A204.1 (cell line): ENCODE measurements at regions not wholly inside any gene's neighbourhood (a gene's known extent, or its start where the extent isn't known, plus 50 kb on each side); places are given as distances from the start of the nearest gene placed in this dataset.
"Not testable (repeated sequence)": the region's sequence is repeated elsewhere in the genome, so short reads cannot be mapped to it uniquely, and the experiment has no call there.

ENCODE experiments used
- FAIRE-seq: peaks from 2 replicates; lab custom pipeline; 2012; peaks lifted over from hg19 to GRCh38; lab: Jason Lieb, UNC

DNA sequence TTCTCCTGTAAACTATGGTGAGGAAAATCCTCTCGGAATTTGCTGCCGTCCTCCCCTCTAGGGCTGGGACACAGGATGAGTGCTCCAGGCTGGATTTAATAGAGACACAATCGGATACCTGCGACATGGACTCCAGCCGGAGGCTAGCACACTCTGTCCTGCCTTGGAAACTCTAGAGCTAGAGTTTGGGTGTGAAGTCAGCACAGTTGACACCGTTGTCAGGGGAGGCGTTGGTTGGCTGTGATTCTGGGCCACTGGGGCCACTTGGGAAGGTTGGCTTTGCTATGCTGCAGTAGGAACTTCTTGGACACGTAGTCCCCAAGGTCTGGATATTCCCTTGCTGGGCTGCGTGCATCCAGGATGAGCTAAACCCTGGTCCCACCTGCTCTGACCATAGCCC lies 169.4 kb downstream of the NRN1 start:
- no peak for FAIRE-seq

- FAIRE-seq = not testable (repeated sequence)
These were observed 170.1 kb downstream of the NRN1 start for GRCh38 chr6:5836597-5836996.

DNA sequence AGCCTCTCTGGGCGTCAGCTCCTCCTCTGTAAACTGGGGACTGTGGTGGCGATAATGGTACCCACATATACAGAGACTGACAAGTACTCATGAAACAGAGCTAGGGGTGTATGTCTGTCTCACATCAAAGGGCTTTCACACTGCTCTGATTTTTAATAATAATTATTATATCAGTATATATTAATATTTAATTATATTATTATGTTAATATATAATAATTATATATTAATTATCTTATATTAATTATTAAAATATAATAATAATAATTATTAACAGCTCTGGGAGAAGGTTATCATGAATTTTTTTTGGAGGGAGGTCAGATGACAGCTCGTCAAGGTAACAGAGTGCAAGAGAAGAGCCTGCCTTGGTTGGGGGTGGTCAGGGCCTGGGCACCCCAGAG lies 173.6 kb downstream of the NRN1 start:
- FAIRE-seq = no peak

GRCh38 chr6:5832668-5833067 lies 174.1 kb downstream of the NRN1 start:
- no peak for FAIRE-seq

DNA sequence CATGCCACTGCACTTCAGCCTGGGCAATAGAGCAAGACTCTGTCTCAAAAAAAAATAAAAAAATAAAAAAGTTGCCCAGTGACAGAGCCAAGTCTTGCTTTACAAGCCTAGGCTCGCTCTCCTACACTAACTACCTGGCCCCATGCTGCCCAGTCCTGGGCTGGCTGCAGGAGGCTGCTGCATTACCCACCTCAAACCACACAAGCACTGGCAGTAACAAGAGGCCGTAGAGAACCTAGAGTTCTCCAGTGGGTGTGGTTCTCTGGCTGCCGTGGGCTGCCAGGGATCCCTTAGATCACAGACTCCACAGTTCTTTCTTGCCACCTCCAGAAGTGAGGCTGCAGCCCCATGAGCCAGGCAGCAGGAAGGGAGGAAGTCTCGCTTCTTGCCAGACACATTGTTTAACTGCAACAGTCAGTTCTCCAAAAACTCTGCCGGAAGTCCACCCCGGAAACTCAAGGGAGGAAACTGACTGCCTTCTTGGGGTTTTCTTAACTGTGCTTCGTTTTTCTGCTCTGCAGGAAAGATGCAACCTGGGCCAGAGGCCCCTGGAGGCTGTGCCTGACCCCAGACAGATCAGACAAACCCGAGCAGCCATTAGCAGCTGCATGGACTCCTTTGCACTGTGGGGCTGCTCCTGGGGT lies 175.4 kb downstream of the NRN1 start:
- not testable (repeated sequence) for FAIRE-seq

DNA sequence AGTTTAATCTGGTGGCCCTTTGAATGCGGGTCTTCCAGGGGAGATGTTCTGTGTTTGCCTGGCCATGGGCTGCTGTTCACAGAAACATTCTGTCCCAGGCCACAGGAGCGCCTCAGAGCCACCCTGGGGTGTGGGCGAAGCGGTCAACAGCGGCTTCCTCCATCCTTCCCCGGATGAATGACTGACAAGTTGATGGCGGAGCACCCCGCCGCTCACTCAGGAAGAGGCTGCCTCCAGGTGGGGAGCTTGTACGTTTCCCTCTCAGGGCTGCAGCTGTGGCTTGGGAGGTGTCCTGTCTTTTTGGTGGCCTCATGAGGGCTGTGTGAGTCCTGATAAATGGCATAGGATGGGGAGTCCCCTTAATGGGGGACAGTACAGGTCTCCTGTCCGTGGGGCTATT lies 178.4 kb downstream of the NRN1 start:
- FAIRE-seq = no peak

DNA sequence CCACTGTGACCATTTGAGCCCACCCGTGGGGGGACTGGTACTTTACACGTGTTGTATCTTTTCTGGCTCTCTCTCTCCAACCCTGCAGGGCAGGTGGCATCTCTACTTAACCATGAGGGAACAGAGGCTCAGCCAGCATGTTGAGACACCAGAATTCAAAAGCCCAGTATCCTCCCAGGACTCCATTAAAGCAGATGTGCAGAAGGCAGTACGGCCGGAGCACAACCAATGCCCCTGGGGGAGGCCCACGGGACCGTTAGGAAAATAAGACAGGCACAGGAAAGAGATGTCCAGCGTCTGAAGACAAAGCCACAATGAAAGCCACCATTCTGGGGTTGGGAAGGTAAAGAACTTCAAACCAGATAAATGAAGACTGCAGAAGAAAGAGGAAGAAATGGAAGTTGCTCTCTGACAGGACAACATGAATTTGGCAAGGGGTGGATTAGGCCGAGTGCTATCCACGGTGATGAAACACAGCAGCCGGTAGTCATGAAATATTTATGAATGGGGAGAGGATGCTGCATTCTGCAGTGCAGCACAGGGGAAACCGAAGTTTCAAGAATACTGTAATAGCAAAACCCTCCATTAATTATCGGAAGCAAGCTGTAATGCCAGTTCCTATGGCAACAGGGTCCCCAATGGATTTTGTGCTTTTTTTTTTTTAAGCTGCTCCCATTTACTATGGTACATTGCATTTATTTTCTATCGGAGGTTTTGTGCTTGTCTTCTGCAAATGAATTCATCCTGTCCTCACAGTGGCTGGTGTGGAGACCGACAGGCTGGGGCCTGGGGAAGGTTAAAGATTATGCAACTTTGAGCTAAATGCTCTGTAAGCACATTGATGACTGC lies 179.4 kb downstream of the NRN1 start:
- FAIRE-seq = no peak

DNA sequence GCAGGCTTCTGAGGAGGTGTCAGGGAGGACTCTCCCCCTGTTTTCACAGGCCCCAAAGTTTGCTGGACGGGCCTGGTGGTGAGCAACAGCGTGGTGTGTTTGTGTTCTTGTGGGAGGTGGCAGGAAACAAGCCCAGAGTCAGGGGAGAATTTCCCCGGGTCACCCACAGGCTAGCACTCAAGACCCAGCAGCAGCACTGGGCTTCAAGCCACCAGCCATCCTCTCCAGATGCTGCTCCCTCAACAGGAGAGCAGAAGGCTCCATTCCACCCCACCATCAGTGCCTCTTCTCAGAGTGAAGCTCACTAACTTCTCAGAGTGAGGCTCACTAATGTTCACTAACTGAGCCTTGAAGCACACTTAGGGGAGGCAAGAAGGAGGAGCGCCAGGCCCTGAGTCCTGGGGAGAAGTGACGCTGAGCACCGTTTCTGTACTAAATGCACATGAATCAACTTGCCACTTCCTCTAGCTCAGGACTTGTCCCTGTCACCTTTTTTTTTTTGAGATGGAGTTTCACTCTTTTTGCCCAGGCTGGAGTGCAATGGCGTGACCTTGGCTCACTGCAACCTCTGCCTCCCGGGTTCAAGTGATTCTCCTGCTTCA lies 182.2 kb downstream of the NRN1 start:
- not testable (repeated sequence) for FAIRE-seq
